ENCODE measurements at regions not wholly inside any gene's neighbourhood (a gene's known extent, or its start where the extent isn't known, plus 50 kb on each side); places are given as distances from the start of the nearest gene placed in this dataset.
"Not testable (repeated sequence)": the region's sequence is repeated elsewhere in the genome, so short reads cannot be mapped to it uniquely, and the experiment has no call there.

- H3K4me1 Mint-ChIP-seq (ENCODE audit: low read depth): no peaks in the 10 kb centered on the region
- intact Hi-C loops (cut with micrococcal nuclease): no loop called here
- H3K9me3 Mint-ChIP-seq: no peaks in the 10 kb centered on the region
- no peak overlapping the region for H3K4me3 Mint-ChIP-seq
- no peak overlapping the region for H3K27ac Mint-ChIP-seq
- no peaks in the 10 kb centered on the region for H3K27me3 Mint-ChIP-seq
- H3K36me3 Mint-ChIP-seq (ENCODE audit: low read depth): no peaks in the 10 kb centered on the region
Observed at GRCh38 chr18:41064916-41065315, 890.1 kb upstream of the PIK3C3 start.

- Mint-ChIP-seq H3K4me3 (no peak overlapping the region), H3K4me1 (ENCODE audit: low read depth) (no peaks in the 10 kb centered on the region), H3K9me3 (peaks cover 9% of the 10 kb centered on the region), H3K27me3 (no peaks in the 10 kb centered on the region), H3K27ac (no peak overlapping the region), H3K36me3 (ENCODE audit: low read depth) (no peaks in the 10 kb centered on the region)
- intact Hi-C loops (cut with micrococcal nuclease): no loop called here
Observed at GRCh38 chr18:41060967-41061366, 894.1 kb upstream of the PIK3C3 start.

GRCh38 chr18:41059126-41059415, 896.0 kb upstream of the PIK3C3 start:
- Mint-ChIP-seq H3K27ac (no peak overlapping the region), H3K27me3 (no peaks in the 10 kb centered on the region)

GRCh38 chr18:41058351-41059125, 896.5 kb upstream of the PIK3C3 start:
- Mint-ChIP-seq H3K4me1 (ENCODE audit: low read depth) (no peaks in the 10 kb centered on the region), H3K27ac (no peak overlapping the region), H3K4me3 (no peak overlapping the region), H3K36me3 (ENCODE audit: low read depth) (no peaks in the 10 kb centered on the region), H3K27me3 (no peaks in the 10 kb centered on the region), H3K9me3 (peaks cover 17% of the 10 kb centered on the region)
- intact Hi-C loops (cut with micrococcal nuclease): no loop called here

More at GRCh38 chr18:41059126-41059415, 896.0 kb upstream of the PIK3C3 start:
- Mint-ChIP-seq H3K4me3 (no peak overlapping the region), H3K4me1 (ENCODE audit: low read depth) (no peaks in the 10 kb centered on the region), H3K36me3 (ENCODE audit: low read depth) (no peaks in the 10 kb centered on the region), H3K9me3 (peaks cover 12% of the 10 kb centered on the region)
- intact Hi-C loops (cut with micrococcal nuclease): no loop called here

- no peaks in the 10 kb centered on the region for H3K27me3 Mint-ChIP-seq
- H3K4me3 Mint-ChIP-seq: no peak overlapping the region
- H3K36me3 Mint-ChIP-seq (ENCODE audit: low read depth): no peaks in the 10 kb centered on the region
- intact Hi-C loops (cut with micrococcal nuclease): no loop called here
- H3K4me1 Mint-ChIP-seq (ENCODE audit: low read depth): no peaks in the 10 kb centered on the region
- H3K9me3 Mint-ChIP-seq: peaks cover 27% of the 10 kb centered on the region
- no peak overlapping the region for H3K27ac Mint-ChIP-seq
Observed at GRCh38 chr18:41052625-41053024, 902.4 kb upstream of the PIK3C3 start.

GRCh38 chr18:41046250-41046649, 908.8 kb upstream of the PIK3C3 start:
- intact Hi-C loops (cut with micrococcal nuclease); H3K9me3 Mint-ChIP-seq; H3K27me3 Mint-ChIP-seq; H3K4me3 Mint-ChIP-seq; H3K36me3 Mint-ChIP-seq (ENCODE audit: low read depth); H3K27ac Mint-ChIP-seq; H3K4me1 Mint-ChIP-seq (ENCODE audit: low read depth): not testable (repeated sequence)

- Mint-ChIP-seq H3K27ac (no peak overlapping the region), H3K27me3 (no peaks in the 10 kb centered on the region), H3K4me1 (ENCODE audit: low read depth) (no peaks in the 10 kb centered on the region), H3K36me3 (ENCODE audit: low read depth) (no peaks in the 10 kb centered on the region), H3K9me3 (no peaks in the 10 kb centered on the region), H3K4me3 (no peak overlapping the region)
- intact Hi-C loops (cut with micrococcal nuclease): no loop called here
Observed at GRCh38 chr18:41043876-41044275, 911.2 kb upstream of the PIK3C3 start.

GRCh38 chr18:41042866-41043265, 912.2 kb upstream of the PIK3C3 start:
- intact Hi-C loops (cut with micrococcal nuclease): no loop called here
- H3K27me3 Mint-ChIP-seq: no peaks in the 10 kb centered on the region
- no peaks in the 10 kb centered on the region for H3K9me3 Mint-ChIP-seq
- no peaks in the 10 kb centered on the region for H3K4me1 Mint-ChIP-seq (ENCODE audit: low read depth)
- no peaks in the 10 kb centered on the region for H3K36me3 Mint-ChIP-seq (ENCODE audit: low read depth)
- H3K4me3 Mint-ChIP-seq: no peak overlapping the region
- H3K27ac Mint-ChIP-seq: no peak overlapping the region

GRCh38 chr18:41038071-41038470, 917.0 kb upstream of the PIK3C3 start:
- Mint-ChIP-seq H3K9me3 (no peaks in the 10 kb centered on the region), H3K4me3 (no peak overlapping the region), H3K27ac (no peak overlapping the region), H3K27me3 (no peaks in the 10 kb centered on the region), H3K4me1 (ENCODE audit: low read depth) (no peaks in the 10 kb centered on the region), H3K36me3 (ENCODE audit: low read depth) (no peaks in the 10 kb centered on the region)
- intact Hi-C loops (cut with micrococcal nuclease): no loop called here

GRCh38 chr18:41036346-41036745, 918.7 kb upstream of the PIK3C3 start:
- Mint-ChIP-seq H3K27ac (no peak overlapping the region), H3K27me3 (no peaks in the 10 kb centered on the region), H3K36me3 (ENCODE audit: low read depth) (no peaks in the 10 kb centered on the region), H3K9me3 (no peaks in the 10 kb centered on the region), H3K4me1 (ENCODE audit: low read depth) (no peaks in the 10 kb centered on the region), H3K4me3 (no peak overlapping the region)
- intact Hi-C loops (cut with micrococcal nuclease): no loop called here

- H3K36me3 Mint-ChIP-seq (ENCODE audit: low read depth): no peaks in the 10 kb centered on the region
- H3K9me3 Mint-ChIP-seq: no peaks in the 10 kb centered on the region
- H3K27ac Mint-ChIP-seq: no peak overlapping the region
- H3K4me3 Mint-ChIP-seq: no peak overlapping the region
- intact Hi-C loops (cut with micrococcal nuclease): no loop called here
- no peaks in the 10 kb centered on the region for H3K4me1 Mint-ChIP-seq (ENCODE audit: low read depth)
- no peaks in the 10 kb centered on the region for H3K27me3 Mint-ChIP-seq
Observed at GRCh38 chr18:41034413-41034812, 920.6 kb upstream of the PIK3C3 start.

GRCh38 chr18:41025666-41026065, 929.4 kb upstream of the PIK3C3 start:
- intact Hi-C loops (cut with micrococcal nuclease): no loop called here
- no peaks in the 10 kb centered on the region for H3K27me3 Mint-ChIP-seq
- H3K4me3 Mint-ChIP-seq: no peak overlapping the region
- no peaks in the 10 kb centered on the region for H3K9me3 Mint-ChIP-seq
- H3K27ac Mint-ChIP-seq: no peak overlapping the region
- H3K36me3 Mint-ChIP-seq (ENCODE audit: low read depth): no peaks in the 10 kb centered on the region
- no peaks in the 10 kb centered on the region for H3K4me1 Mint-ChIP-seq (ENCODE audit: low read depth)

- Mint-ChIP-seq H3K4me3 (no peak overlapping the region), H3K4me1 (ENCODE audit: low read depth) (no peaks in the 10 kb centered on the region), H3K27ac (no peak overlapping the region), H3K9me3 (no peaks in the 10 kb centered on the region), H3K27me3 (no peaks in the 10 kb centered on the region), H3K36me3 (ENCODE audit: low read depth) (no peaks in the 10 kb centered on the region)
- intact Hi-C loops (cut with micrococcal nuclease): no loop called here
Observed at GRCh38 chr18:41024792-41025191, 930.2 kb upstream of the PIK3C3 start.

GRCh38 chr18:41022484-41022883, 932.5 kb upstream of the PIK3C3 start:
- Mint-ChIP-seq H3K27me3 (no peaks in the 10 kb centered on the region), H3K9me3 (no peaks in the 10 kb centered on the region), H3K36me3 (ENCODE audit: low read depth) (no peaks in the 10 kb centered on the region), H3K27ac (no peak overlapping the region), H3K4me1 (ENCODE audit: low read depth) (no peaks in the 10 kb centered on the region), H3K4me3 (no peak overlapping the region)
- intact Hi-C loops (cut with micrococcal nuclease): no loop called here

GRCh38 chr18:41021089-41021488, 933.9 kb upstream of the PIK3C3 start:
- no peak overlapping the region for H3K4me3 Mint-ChIP-seq
- H3K27me3 Mint-ChIP-seq: no peaks in the 10 kb centered on the region
- no peaks in the 10 kb centered on the region for H3K9me3 Mint-ChIP-seq
- H3K4me1 Mint-ChIP-seq (ENCODE audit: low read depth): no peaks in the 10 kb centered on the region
- H3K36me3 Mint-ChIP-seq (ENCODE audit: low read depth): no peaks in the 10 kb centered on the region
- H3K27ac Mint-ChIP-seq: no peak overlapping the region
- intact Hi-C loops (cut with micrococcal nuclease): no loop called here

All from dendritic cell treated with granulocyte-macrophage colony-stimulating factor and Interleukin-4, amounts not matched to agents 40 ng/mL and 50 ng/mL, for 4 days (primary cell).